ENCODE measurements at regions not wholly inside any gene's neighbourhood (a gene's known extent, or its start where the extent isn't known, plus 50 kb on each side); places are given as distances from the start of the nearest gene placed in this dataset.

DNA sequence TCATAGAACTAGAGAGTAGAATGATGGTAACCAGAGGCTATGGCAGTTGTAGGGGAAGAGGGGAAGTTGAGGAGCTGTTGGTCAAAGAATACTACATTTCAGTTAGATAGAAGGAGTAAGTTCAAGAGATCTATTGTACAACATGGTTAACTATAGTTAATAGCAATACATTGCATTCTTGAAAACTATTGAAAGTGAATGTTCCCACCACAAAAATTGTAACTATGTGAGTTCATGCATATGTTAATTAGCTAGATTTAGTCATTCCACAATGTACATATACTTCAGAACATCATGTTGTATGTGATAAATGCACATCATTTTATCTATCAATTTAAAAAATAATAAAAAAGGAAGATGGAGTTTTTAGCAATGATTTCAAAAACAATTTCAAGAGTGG lies 125.3 kb upstream of the IL15 start:
- Mint-ChIP-seq H3K36me3 (ENCODE audit: low read depth, unreplicated experiment) (peaks cover 4% of the 10 kb centered on the region), H3K4me1 (ENCODE audit: low read depth, unreplicated experiment) (no peaks in the 10 kb centered on the region), H3K4me3 (ENCODE audit: unreplicated experiment) (no peak overlapping the region)

DNA sequence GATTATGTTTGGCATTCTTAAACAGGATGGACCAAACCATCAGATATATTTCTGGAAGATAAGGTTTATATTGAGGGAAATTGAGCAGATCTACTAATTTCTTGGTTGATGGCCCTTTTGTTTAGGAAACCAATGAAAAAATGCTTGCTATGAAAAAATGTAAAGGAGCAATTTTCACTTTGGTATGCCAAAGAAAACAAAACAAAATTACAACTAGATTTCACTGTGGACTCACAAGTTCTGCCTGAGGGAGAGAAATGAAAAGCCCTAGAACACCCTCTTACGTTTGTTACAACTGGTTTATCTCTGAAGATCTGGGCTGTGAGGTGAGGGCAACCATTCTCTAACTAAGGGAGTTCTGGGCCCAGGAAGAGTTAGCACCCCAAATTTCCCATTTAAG lies 122.5 kb upstream of the IL15 start:
- Histone ChIP-seq H3K36me3 (ENCODE audit: insufficient read depth, low read length) (no peaks in the 10 kb centered on the region), H4K20me1 (ENCODE audit: insufficient read depth, low read length) (no peaks in the 10 kb centered on the region), H3K4me3 (ENCODE audit: insufficient read depth, low read depth, low read length) (no peak overlapping the region), H3K9me3 (ENCODE audit: insufficient read depth, low read depth, low read length) (no peaks in the 10 kb centered on the region), H2AFZ (ENCODE audit: low read depth, low read length) (no peak overlapping the region), H3K4me1 (ENCODE audit: insufficient read depth, low read length) (no peaks in the 10 kb centered on the region), H3K9ac (ENCODE audit: low read length) (no peak overlapping the region), H3K27me3 (ENCODE audit: insufficient read depth, low read length) (no peaks in the 10 kb centered on the region), H3K4me2 (ENCODE audit: low read length) (no peak overlapping the region), H3K27ac (ENCODE audit: low read depth, low read length) (no peak overlapping the region), H3K79me2 (ENCODE audit: insufficient read depth, low read length) (no peaks in the 10 kb centered on the region)
- Mint-ChIP-seq H3K27ac (ENCODE audit: unreplicated experiment) (no peak overlapping the region), H3K27me3 (ENCODE audit: low read depth, unreplicated experiment) (peaks cover 3% of the 10 kb centered on the region), H3K4me3 (ENCODE audit: unreplicated experiment) (no peak overlapping the region), H3K4me1 (ENCODE audit: low read depth, unreplicated experiment) (no peaks in the 10 kb centered on the region), H3K9me3 (ENCODE audit: unreplicated experiment) (peaks cover 9% of the 10 kb centered on the region), H3K36me3 (ENCODE audit: low read depth, unreplicated experiment) (no peaks in the 10 kb centered on the region)
- TF ChIP-seq, protein P1, sequence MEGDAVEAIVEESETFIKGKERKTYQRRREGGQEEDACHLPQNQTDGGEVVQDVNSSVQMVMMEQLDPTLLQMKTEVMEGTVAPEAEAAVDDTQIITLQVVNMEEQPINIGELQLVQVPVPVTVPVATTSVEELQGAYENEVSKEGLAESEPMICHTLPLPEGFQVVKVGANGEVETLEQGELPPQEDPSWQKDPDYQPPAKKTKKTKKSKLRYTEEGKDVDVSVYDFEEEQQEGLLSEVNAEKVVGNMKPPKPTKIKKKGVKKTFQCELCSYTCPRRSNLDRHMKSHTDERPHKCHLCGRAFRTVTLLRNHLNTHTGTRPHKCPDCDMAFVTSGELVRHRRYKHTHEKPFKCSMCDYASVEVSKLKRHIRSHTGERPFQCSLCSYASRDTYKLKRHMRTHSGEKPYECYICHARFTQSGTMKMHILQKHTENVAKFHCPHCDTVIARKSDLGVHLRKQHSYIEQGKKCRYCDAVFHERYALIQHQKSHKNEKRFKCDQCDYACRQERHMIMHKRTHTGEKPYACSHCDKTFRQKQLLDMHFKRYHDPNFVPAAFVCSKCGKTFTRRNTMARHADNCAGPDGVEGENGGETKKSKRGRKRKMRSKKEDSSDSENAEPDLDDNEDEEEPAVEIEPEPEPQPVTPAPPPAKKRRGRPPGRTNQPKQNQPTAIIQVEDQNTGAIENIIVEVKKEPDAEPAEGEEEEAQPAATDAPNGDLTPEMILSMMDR (IDR thresholded peaks at IDR 0.05; ENCODE audit: insufficient read depth, low read depth, low read length): no peak
- no peak for TF ChIP-seq EZH2 (IDR thresholded peaks at IDR 0.05; ENCODE audit: insufficient read depth, low read length)
- FAIRE-seq (no peak), DNase-seq (ENCODE audit: low read depth) (no peak)

More for the DNA sequence above, 125.3 kb upstream of the IL15 start:
- no peak for DNase-seq (ENCODE audit: low read depth)
- H3K4me1 ChIP-seq (ENCODE audit: insufficient read depth, low read length): no peaks in the 10 kb centered on the region
- H3K4me2 ChIP-seq (ENCODE audit: low read length): no peak overlapping the region
- Mint-ChIP-seq H3K9me3 (ENCODE audit: unreplicated experiment) (peaks cover 19% of the 10 kb centered on the region), H3K27me3 (ENCODE audit: low read depth, unreplicated experiment) (peaks cover 3% of the 10 kb centered on the region), H3K27ac (ENCODE audit: unreplicated experiment) (no peak overlapping the region)
- no peak overlapping the region for H3K27ac ChIP-seq (ENCODE audit: low read depth, low read length)
- no peak overlapping the region for H3K9ac ChIP-seq (ENCODE audit: low read length)
- no peak overlapping the region for H2AFZ ChIP-seq (ENCODE audit: low read depth, low read length)
- no peaks in the 10 kb centered on the region for H3K27me3 ChIP-seq (ENCODE audit: insufficient read depth, low read length)
- H3K4me3 ChIP-seq (ENCODE audit: insufficient read depth, low read depth, low read length): no peak overlapping the region
- no peaks in the 10 kb centered on the region for H4K20me1 ChIP-seq (ENCODE audit: insufficient read depth, low read length)
- no peak for TF ChIP-seq EZH2 (IDR thresholded peaks at IDR 0.05; ENCODE audit: insufficient read depth, low read length)
- TF ChIP-seq, protein P1 (IDR thresholded peaks at IDR 0.05; ENCODE audit: insufficient read depth, low read depth, low read length): no peak
- no peak for FAIRE-seq
- no peaks in the 10 kb centered on the region for H3K79me2 ChIP-seq (ENCODE audit: insufficient read depth, low read length)
- no peaks in the 10 kb centered on the region for H3K36me3 ChIP-seq (ENCODE audit: insufficient read depth, low read length)
- no peaks in the 10 kb centered on the region for H3K9me3 ChIP-seq (ENCODE audit: insufficient read depth, low read depth, low read length)

DNA sequence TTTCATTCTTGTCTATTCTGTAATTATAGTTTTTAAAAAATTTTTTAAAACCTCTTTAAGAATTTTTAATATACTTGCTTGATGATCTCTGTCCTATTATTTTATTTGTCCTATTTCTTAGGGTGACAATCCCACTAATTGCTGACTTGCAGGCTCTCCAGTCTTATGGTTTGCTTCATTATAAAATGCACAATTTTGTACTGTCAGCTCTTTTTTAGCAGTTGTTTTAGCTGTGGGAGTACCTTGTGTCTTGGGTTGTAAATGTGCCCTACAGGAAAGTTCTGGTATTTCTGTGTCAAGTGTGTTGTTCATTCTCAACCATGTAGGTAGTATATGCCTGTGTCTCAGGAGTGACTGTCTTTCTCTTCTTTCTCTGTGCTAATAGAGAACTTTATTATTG lies 118.2 kb upstream of the IL15 start:
- H3K4me1 ChIP-seq (ENCODE audit: insufficient read depth, low read length): no peaks in the 10 kb centered on the region
- H3K36me3 ChIP-seq (ENCODE audit: insufficient read depth, low read length): no peaks in the 10 kb centered on the region
- H3K4me1 Mint-ChIP-seq (ENCODE audit: low read depth, unreplicated experiment): no peaks in the 10 kb centered on the region
- no peaks in the 10 kb centered on the region for H3K9me3 Mint-ChIP-seq (ENCODE audit: unreplicated experiment)
- no peak overlapping the region for H3K4me3 ChIP-seq (ENCODE audit: insufficient read depth, low read depth, low read length)
- no peaks in the 10 kb centered on the region for H3K79me2 ChIP-seq (ENCODE audit: insufficient read depth, low read length)
- H3K4me3 Mint-ChIP-seq (ENCODE audit: unreplicated experiment): no peak overlapping the region
- H3K27me3 ChIP-seq (ENCODE audit: insufficient read depth, low read length): no peaks in the 10 kb centered on the region
- H3K36me3 Mint-ChIP-seq (ENCODE audit: low read depth, unreplicated experiment): no peaks in the 10 kb centered on the region
- no peak overlapping the region for H3K27ac Mint-ChIP-seq (ENCODE audit: unreplicated experiment)
- no peak overlapping the region for H3K4me2 ChIP-seq (ENCODE audit: low read length)
- peaks cover 3% of the 10 kb centered on the region for H3K27me3 Mint-ChIP-seq (ENCODE audit: low read depth, unreplicated experiment)
- no peak overlapping the region for H3K27ac ChIP-seq (ENCODE audit: low read depth, low read length)
- no peak overlapping the region for H2AFZ ChIP-seq (ENCODE audit: low read depth, low read length)
- FAIRE-seq (no peak), DNase-seq (ENCODE audit: low read depth) (no peak)
- H3K9ac ChIP-seq (ENCODE audit: low read length): no peak overlapping the region
- no peaks in the 10 kb centered on the region for H3K9me3 ChIP-seq (ENCODE audit: insufficient read depth, low read depth, low read length)
- TF ChIP-seq EZH2 (IDR thresholded peaks at IDR 0.05; ENCODE audit: insufficient read depth, low read length): no peak
- TF ChIP-seq, protein P1 (IDR thresholded peaks at IDR 0.05; ENCODE audit: insufficient read depth, low read depth, low read length): no peak
- no peaks in the 10 kb centered on the region for H4K20me1 ChIP-seq (ENCODE audit: insufficient read depth, low read length)
